HG03097 (cell line): ENCODE measurements at regions not wholly inside any gene's neighbourhood (a gene's known extent, or its start where the extent isn't known, plus 50 kb on each side); places are given as distances from the start of the nearest gene placed in this dataset.

Experiments used
- ATAC-seq: cut with Tn5 transposase; IDR thresholded peaks from one replicate; pipeline ENCODE4 v1.9.1; 2021; ENCODE audit not compliant: unreplicated experiment, low FRiP score

- ATAC-seq = peak; percentile 72
Measured at GRCh38 chr5:157912621-157913325, 53.8 kb upstream of the CLINT1 start.

- no peak for ATAC-seq
Measured at GRCh38 chr5:157911568-157911967, 52.6 kb upstream of the CLINT1 start.
